ENCODE measurements at regions not wholly inside any gene's neighbourhood (a gene's known extent, or its start where the extent isn't known, plus 50 kb on each side); places are given as distances from the start of the nearest gene placed in this dataset.

DNA sequence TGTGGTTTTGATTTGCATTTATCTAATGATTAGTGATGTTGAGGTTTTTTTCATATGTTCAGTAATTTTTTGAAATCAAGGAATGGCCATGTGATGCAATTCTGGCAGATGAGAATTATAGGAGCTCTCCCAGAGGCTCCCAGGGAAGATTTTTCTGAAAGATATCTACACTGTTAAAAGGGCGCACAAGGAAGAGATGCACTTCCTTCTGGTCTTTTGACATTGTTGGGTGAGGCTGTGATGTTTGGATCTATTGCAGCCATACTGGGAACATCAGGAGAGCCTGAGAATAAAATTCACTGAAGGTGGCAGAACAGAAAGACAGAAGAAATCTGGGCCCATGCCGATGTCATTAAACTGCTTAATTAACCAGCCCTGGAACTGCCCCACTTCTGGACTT is 108.5 kb downstream of the DDX1 start:
- DNase-seq: no peak
- ATAC-seq (ENCODE audit: poor library complexity): no peak
- intact Hi-C loops (cut with DNase I): no loop called here

DNA sequence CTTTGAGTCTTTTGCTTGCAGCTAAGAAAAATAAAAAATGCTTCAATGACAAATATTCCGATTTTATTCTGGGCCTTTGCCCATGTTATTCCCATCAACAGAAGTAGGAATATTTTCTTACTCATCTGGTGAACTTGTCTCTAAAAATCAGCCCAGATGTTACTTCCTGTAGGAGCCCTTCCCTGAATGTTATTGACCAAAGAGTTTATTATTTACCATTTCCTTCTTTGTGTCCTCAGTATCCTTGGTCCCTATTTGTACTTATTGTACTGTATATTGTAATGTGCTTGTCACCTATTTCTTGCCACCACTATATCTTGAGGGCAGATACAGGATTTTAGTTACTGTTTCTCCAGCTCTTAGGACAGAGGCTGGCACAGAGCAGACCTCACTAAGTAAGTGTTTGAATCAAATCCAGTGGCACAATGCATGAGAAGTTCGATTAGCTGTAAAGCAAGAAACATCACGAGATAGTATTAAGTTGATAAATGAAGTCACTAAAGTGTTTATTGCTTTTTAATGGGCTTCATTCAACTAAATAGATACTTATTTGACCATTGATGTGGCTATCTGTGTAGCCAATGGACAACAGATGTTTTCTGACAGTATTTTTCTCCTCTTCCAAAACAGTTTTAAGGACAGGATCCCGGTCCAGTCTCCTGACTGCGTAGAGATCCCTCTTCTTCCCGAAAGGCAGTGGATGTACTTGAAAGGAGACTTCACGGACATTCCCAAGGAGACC is 109.1 kb downstream of the DDX1 start:
- DNase-seq: no peak
- ATAC-seq (ENCODE audit: poor library complexity): no peak
- intact Hi-C loops (cut with DNase I): no loop called here

DNA sequence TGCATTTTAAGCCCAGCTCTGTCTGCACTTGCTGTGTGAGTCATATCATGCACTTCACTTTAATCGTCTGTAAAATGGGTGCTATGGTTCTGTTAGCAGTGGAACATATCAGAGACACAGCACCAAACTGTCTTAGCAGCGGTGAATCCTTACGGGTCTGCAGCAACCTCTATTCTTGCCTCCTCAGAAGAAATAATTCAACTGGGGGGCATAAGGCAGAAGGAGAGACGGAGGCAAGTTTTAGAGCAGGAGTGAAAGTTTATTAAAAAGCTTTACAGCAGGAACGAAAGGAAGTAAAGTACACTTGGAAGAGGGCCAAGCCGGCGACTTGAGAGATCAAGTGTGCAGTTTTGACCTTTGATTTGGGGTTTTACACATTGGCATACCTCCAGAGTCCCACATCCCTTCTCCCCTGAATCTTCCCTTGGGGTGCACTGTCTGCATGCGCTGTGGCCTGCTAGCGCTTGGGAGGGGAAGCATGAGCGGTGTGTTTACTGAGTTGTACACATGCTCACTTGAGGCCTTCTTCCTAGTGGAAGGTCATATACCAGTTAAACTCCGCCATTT is 109.8 kb downstream of the DDX1 start:
- intact Hi-C loops (cut with DNase I): no loop called here
- ATAC-seq (ENCODE audit: poor library complexity) (no peak), DNase-seq (no peak)

DNA sequence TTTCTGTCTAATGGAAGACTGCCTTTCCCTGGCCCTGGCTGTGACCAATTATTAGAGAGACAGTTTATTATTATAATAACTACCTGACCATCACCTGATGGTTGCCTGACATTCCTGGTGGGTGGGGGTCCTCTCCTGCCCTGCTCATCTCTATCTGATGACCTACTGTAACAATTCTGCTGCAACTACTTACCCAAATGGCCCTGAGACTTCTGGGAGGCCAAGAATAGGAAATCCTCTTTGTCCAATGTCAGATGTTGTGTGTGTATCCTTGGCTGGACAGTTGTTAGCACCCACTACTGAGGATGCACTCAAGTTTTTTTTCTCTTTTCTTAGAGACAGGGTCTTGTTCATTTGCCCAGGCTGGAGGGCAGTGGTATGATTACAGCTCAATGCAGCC is 110.3 kb downstream of the DDX1 start:
- intact Hi-C loops (cut with DNase I): no loop called here
- no peak for ATAC-seq (ENCODE audit: poor library complexity)
- no peak for DNase-seq

GRCh38 chr2:15702452-15702851 is 110.8 kb downstream of the DDX1 start:
- ATAC-seq (ENCODE audit: poor library complexity): no peak
- intact Hi-C loops (cut with DNase I): no loop called here
- DNase-seq: no peak

GRCh38 chr2:15703365-15703869 is 111.7 kb downstream of the DDX1 start:
- intact Hi-C loops (cut with DNase I): no loop called here
- DNase-seq: no peak
- ATAC-seq (ENCODE audit: poor library complexity): no peak

DNA sequence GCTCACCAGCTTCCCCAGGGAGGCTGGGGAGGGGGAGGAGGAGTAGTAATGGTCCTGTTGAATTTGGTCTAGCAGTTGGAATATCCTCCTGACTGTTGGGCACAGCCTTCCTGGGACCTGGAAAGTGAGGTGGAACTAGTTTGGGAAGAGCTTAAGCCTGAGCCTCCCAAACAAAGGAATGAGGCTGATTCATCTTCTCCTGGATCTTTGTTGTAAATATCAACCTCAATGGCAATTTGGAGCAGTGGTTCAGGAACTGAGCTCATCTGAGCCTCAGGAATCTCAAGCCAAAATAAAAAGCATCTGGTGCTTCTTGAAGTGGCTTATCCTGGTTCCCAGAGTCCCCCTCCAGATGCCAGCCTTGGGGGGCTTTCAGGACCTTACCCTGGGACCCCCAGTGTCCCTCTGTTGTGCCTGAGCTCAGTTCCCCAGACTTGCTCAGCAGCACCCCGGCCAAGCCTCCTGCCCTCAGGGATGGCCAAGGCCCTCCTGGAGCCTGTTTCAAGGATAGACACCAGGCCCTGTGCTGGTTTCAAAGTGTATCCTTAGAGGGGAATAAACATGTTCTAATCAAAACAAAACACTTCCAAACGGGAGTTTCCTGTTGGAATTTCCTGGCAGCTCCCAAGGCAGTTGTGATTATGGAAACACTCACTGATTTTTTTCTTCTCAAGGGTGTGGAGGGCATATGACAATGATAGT is 112.6 kb downstream of the DDX1 start:
- ATAC-seq (ENCODE audit: poor library complexity): peak; percentile 43
- intact Hi-C loops (cut with DNase I): no loop called here
- no peak for DNase-seq

- ATAC-seq (ENCODE audit: poor library complexity): no peak
- no peak for DNase-seq
- intact Hi-C loops (cut with DNase I): no loop called here
Measured at GRCh38 chr2:15704788-15705115, 113.1 kb downstream of the DDX1 start.

- ATAC-seq (ENCODE audit: poor library complexity) (no peak), DNase-seq (no peak)
- intact Hi-C loops (cut with DNase I): no loop called here
Measured at GRCh38 chr2:15705310-15705709, 113.6 kb downstream of the DDX1 start.

DNA sequence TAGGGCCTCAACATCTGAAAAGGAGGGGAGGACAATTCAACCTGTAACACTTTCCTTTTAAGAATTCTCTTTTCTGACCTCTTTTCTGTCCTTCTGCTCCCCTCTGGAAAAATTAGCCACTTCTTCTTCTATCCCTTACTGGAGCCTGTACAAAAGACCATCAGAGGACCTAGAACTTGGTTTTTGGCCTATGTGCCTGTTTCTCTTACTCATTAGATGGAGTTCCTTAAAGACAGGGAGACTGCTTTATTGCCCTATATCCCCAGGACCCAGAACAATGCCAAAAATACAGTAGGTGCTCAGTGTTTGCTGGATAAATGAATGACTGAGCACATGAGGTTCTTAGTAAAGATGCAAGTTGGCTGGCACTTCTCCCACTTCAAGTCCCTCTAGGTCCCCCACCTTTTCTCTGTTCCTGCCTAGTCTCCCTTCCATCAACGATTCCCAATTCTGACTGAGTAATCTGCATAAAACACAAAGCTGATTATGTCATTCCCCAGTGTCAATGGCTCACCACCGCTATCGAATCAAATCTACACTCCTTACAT is 114.2 kb downstream of the DDX1 start:
- no peak for ATAC-seq (ENCODE audit: poor library complexity)
- DNase-seq: no peak
- intact Hi-C loops (cut with DNase I): no loop called here

GRCh38 chr2:15706424-15706823 is 114.8 kb downstream of the DDX1 start:
- ATAC-seq (ENCODE audit: poor library complexity): no peak
- DNase-seq: no peak
- intact Hi-C loops (cut with DNase I): no loop called here

- intact Hi-C loops (cut with DNase I): no loop called here
- DNase-seq (no peak), ATAC-seq (ENCODE audit: poor library complexity) (no peak)
Measured at GRCh38 chr2:15706986-15707632, 115.4 kb downstream of the DDX1 start.

GRCh38 chr2:15708161-15708560 is 116.5 kb downstream of the DDX1 start:
- ATAC-seq (ENCODE audit: poor library complexity): no peak
- no peak for DNase-seq
- intact Hi-C loops (cut with DNase I): no loop called here

GRCh38 chr2:15708865-15709820 is 117.5 kb downstream of the DDX1 start:
- intact Hi-C loops (cut with DNase I): no loop called here
- ATAC-seq (ENCODE audit: poor library complexity) (peak; percentile 27), DNase-seq (no peak)

DNA sequence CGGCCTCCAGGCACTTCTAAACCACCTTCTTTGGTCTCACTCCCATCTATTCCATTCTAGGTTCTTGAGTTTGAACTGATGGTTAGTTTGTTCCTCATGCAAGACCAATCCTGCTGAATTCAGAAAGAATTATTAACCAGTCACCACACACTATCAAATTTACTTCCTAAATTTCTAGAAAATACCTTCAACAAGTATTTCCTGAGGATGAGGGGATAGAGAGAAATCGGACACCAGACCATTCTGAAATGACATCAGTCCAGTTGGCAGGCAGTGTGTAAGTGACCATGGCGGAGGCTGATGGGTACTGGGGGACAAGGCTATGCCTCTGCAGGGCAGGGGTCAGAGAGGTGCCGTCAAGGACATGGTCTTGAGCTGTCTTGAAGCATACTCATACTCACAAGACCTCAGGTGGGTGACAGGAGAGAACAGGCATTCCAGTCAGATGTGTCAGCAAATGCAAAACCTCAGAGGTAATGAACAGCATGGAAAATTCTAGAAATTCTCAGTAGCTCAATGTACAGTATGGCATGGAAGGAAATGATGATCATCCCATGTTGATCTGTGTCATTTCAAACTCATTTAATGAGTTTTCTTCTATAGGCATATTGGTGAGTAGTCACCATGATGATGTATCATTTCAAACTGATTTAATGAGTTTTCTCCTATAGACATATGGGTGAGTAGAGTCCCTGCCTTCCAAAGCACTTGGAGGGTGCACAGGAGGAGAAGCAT is 119.6 kb downstream of the DDX1 start:
- DNase-seq (no peak), ATAC-seq (ENCODE audit: poor library complexity) (no peak)
- intact Hi-C loops (cut with DNase I): no loop called here

GRCh38 chr2:15712551-15713342 is 121.1 kb downstream of the DDX1 start:
- ATAC-seq (ENCODE audit: poor library complexity) (no peak), DNase-seq (no peak)
- intact Hi-C loops (cut with DNase I): no loop called here

DNA sequence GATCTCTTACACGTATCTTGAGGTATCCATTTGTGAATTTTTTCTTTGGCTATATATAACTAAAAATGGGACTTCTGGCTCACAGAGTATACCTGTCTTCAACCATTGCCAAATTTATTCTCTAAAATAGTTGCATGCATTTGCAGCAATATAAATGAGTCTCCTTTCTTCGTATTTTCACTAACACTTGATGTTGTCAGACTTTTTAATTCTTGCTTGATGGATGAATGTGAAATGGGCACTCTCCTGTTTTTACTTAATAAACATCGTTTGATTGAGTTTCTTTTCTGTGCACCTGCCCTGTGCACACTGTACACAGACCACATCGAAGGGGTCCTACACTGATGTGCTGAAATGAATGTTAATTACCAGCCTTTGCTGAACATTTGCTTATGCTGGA is 121.8 kb downstream of the DDX1 start:
- DNase-seq: no peak
- ATAC-seq (ENCODE audit: poor library complexity): no peak
- intact Hi-C loops (cut with DNase I): no loop called here

All from Right ventricle myocardium superior (tissue), 1 donor.